ENCODE measurements at regions not wholly inside any gene's neighbourhood (a gene's known extent, or its start where the extent isn't known, plus 50 kb on each side); places are given as distances from the start of the nearest gene placed in this dataset.

GRCh38 chr4:175480404-175480803 is 331.7 kb downstream of the GPM6A start:
- TF ChIP-seq CTCF (conservative IDR thresholded peaks at IDR 0.05; ENCODE audit: low read length) (no peak), EZH2phosphoT487 (IDR thresholded peaks at IDR 0.05; ENCODE audit: borderline replicate concordance) (no peak)
